ENCODE measurements at regions not wholly inside any gene's neighbourhood (a gene's known extent, or its start where the extent isn't known, plus 50 kb on each side); places are given as distances from the start of the nearest gene placed in this dataset.

GRCh38 chr15:47599806-47600205, 117.5 kb upstream of the SEMA6D start:
- Histone ChIP-seq H3K27ac (no peak overlapping the region), H3K36me3 (no peaks in the 10 kb centered on the region), H3K27me3 (no peaks in the 10 kb centered on the region), H3K4me1 (no peaks in the 10 kb centered on the region), H3K9ac (ENCODE audit: low read depth in 2 of 2, low read length in 2 of 2) (no peak overlapping the region), H3K4me3 (no peak overlapping the region), H3K9me3 (no peaks in the 10 kb centered on the region)
- DNase-seq, result no peak
- TF ChIP-seq CTCF (IDR thresholded peaks at IDR 0.05), result no peak
- intact Hi-C loops (cut with DNase I), result no loop called here

GRCh38 chr15:47602121-47602520, 115.2 kb upstream of the SEMA6D start:
- Histone ChIP-seq H3K36me3 (no peaks in the 10 kb centered on the region), H3K4me3 (no peak overlapping the region), H3K27ac (no peak overlapping the region), H3K9ac (ENCODE audit: low read depth in 2 of 2, low read length in 2 of 2) (no peak overlapping the region), H3K27me3 (no peaks in the 10 kb centered on the region), H3K4me1 (no peaks in the 10 kb centered on the region), H3K9me3 (no peaks in the 10 kb centered on the region)
- intact Hi-C loops (cut with DNase I), result no loop called here
- no peak for DNase-seq
- TF ChIP-seq CTCF (IDR thresholded peaks at IDR 0.05), result no peak

GRCh38 chr15:47603026-47603425, 114.3 kb upstream of the SEMA6D start:
- no peaks in the 10 kb centered on the region for H3K36me3 ChIP-seq
- intact Hi-C loops (cut with DNase I), result no loop called here
- no peaks in the 10 kb centered on the region for H3K9me3 ChIP-seq
- no peak overlapping the region for H3K9ac ChIP-seq (ENCODE audit: low read depth in 2 of 2, low read length in 2 of 2)
- no peak for TF ChIP-seq CTCF (IDR thresholded peaks at IDR 0.05)
- no peak for DNase-seq
- H3K4me3 ChIP-seq, result no peak overlapping the region
- H3K27ac ChIP-seq, result no peak overlapping the region
- no peaks in the 10 kb centered on the region for H3K4me1 ChIP-seq
- no peaks in the 10 kb centered on the region for H3K27me3 ChIP-seq

DNA sequence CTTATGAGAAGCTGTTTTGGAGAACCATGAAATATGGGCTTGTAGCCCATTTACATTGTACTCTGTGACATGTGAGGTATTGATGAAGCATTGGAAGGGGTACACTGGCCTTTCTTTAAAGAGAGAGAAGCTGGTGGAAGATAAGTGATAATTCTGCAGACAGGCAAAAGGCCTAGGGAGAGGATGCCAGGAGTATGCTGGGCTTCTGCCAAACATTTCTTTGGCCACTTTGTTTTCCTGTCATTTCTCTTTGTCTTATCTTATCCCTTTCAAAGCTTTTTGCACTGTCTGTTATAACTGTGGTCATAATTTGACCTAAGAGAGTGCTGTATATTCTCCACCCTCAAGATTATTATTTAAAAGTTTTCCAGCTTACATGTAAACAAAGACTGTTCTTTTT, 109.6 kb upstream of the SEMA6D start:
- no peak overlapping the region for H3K27ac ChIP-seq
- no peak for TF ChIP-seq CTCF (IDR thresholded peaks at IDR 0.05)
- peak; percentile 30 for DNase-seq
- H3K4me1 ChIP-seq, result no peaks in the 10 kb centered on the region
- no peak overlapping the region for H3K4me3 ChIP-seq
- no peak overlapping the region for H3K9ac ChIP-seq (ENCODE audit: low read depth in 2 of 2, low read length in 2 of 2)
- no peaks in the 10 kb centered on the region for H3K36me3 ChIP-seq
- H3K9me3 ChIP-seq, result no peaks in the 10 kb centered on the region
- H3K27me3 ChIP-seq, result no peaks in the 10 kb centered on the region
- intact Hi-C loops (cut with DNase I), result no loop called here

DNA sequence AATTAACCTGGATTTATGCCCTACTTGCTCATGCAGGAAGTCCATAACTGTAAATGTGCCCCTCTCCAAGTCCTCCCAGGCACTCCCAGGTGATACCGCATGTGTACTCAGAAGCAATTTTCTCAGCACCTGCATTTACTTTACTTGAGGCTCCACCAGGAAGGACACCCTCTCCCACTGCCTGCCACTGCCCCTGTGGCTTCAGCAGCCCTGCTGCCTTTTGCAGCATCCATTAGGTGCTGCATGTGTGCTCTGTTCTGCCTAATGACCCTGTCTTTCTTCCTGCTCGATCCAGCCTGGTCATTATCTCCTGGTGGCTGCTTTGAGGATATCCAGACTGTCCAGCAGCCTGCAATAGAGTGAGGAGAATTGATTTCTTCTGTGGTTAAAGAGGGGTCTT, 107.6 kb upstream of the SEMA6D start:
- Histone ChIP-seq H3K27me3 (no peaks in the 10 kb centered on the region), H3K27ac (no peak overlapping the region), H3K9me3 (no peaks in the 10 kb centered on the region), H3K4me1 (no peaks in the 10 kb centered on the region), H3K9ac (ENCODE audit: low read depth in 2 of 2, low read length in 2 of 2) (no peak overlapping the region), H3K4me3 (no peak overlapping the region), H3K36me3 (no peaks in the 10 kb centered on the region)
- peak; percentile 46 for DNase-seq
- no peak for TF ChIP-seq CTCF (IDR thresholded peaks at IDR 0.05)
- intact Hi-C loops (cut with DNase I), result no loop called here

- H3K4me3 ChIP-seq, result no peak overlapping the region
- no peak for DNase-seq
These were observed 106.6 kb upstream of the SEMA6D start for GRCh38 chr15:47610736-47611135.

More at GRCh38 chr15:47610736-47611135, 106.6 kb upstream of the SEMA6D start:
- H3K9me3 ChIP-seq, result no peaks in the 10 kb centered on the region
- intact Hi-C loops (cut with DNase I), result no loop called here
- no peaks in the 10 kb centered on the region for H3K36me3 ChIP-seq
- H3K27ac ChIP-seq, result no peak overlapping the region
- H3K9ac ChIP-seq (ENCODE audit: low read depth in 2 of 2, low read length in 2 of 2), result no peak overlapping the region
- TF ChIP-seq CTCF (IDR thresholded peaks at IDR 0.05), result no peak
- H3K4me1 ChIP-seq, result no peaks in the 10 kb centered on the region
- no peaks in the 10 kb centered on the region for H3K27me3 ChIP-seq

Data from colonic mucosa (tissue), 4 donors.